K562 (cell line): ENCODE measurements at regions not wholly inside any gene's neighbourhood (a gene's known extent, or its start where the extent isn't known, plus 50 kb on each side); places are given as distances from the start of the nearest gene placed in this dataset.

Source experiments
- ATAC-seq: fragments of 200-7000 bp; cut with Tn5 transposase; 3 replicates; pipeline ENCODE4 v1.9.1; 2020; ENCODE audit warnings: moderate library complexity
- BruUV-seq: library from RNA; stranded (reverse); fragments of 400-500 nt; replicated peaks from 2 replicates; lab custom pipeline; 2021; lab: Mats Ljungman, UMichigan
- CTCF ChIA-PET: fragments of 300-600 bp; formaldehyde crosslinking; extraction: SDS; loops from one replicate; lab custom pipeline; 2021; ENCODE audit warnings: low intra/inter-chr PET ratio; lab: Yijun Ruan, JAX
- POLR2A ChIA-PET: fragments of 300-600, 350-650 bp; sonication (Branson Sonifier 250); formaldehyde crosslinking; extraction: SDS; loops from one replicate; lab custom pipeline; 2021; ENCODE audit warnings: antibody characterized with exemption, inconsistent platforms; lab: Yijun Ruan, JAX
- DNase-seq, 4 experiments: peaks; one replicate each; pipeline versions ENCODE4 v3.0.0 to v3.0.0-alpha.2; 2011 to 2018; ENCODE audit warnings: low spot score in 3 of 4, mixed read lengths in 3 of 4; ENCODE audit errors: extremely low read depth in 1 of 4
- FAIRE-seq: peaks from 2 replicates; lab custom pipeline; 2011; peaks lifted over from hg19 to GRCh38; lab: Jason Lieb, UNC
- H2AFZ ChIP-seq: 2 replicates; pipeline ENCODE4 v1.6.0; 2011; ENCODE audit warnings: low read depth, low read length, control low read depth, inconsistent platforms
- H3K27ac ChIP-seq: fragments of 200-600 bp; 3 replicates; pipeline ENCODE4 v1.8.0; 2011; ENCODE audit warnings: low read depth, mild to moderate bottlenecking, control low read depth, inconsistent platforms, low read length, moderate library complexity, mixed read lengths; ENCODE audit errors: extremely low read depth
- H3K27me3 ChIP-seq, 2 experiments: fragments of 300-600 bp in 1 of 2; 2 replicates in 1 of 2; 3 replicates in 1 of 2; pipeline versions ENCODE4 v1.6.0 to v1.8.0; 2011; ENCODE audit warnings: inconsistent platforms in 2 of 2, low read length in 2 of 2, mild to moderate bottlenecking in 1 of 2, mixed read lengths in 1 of 2, moderate library complexity in 1 of 2; ENCODE audit not compliant: control insufficient read depth in 2 of 2, insufficient read depth in 2 of 2
- H3K36me3 ChIP-seq: fragments of 300-600 bp; 3 replicates; pipeline ENCODE4 v1.8.0; 2011; ENCODE audit warnings: mild to moderate bottlenecking, low read length, inconsistent platforms; ENCODE audit not compliant: control insufficient read depth, insufficient read depth
- H3K4me1 ChIP-seq, 2 experiments: fragments of 200-600 bp in 1 of 2; replicated peaks in 1 of 2; 2 replicates in 1 of 2; 3 replicates in 1 of 2; pipeline versions ENCODE4 v1.5.1 to v1.8.0; 2011; ENCODE audit warnings: inconsistent platforms in 2 of 2, low read length in 2 of 2, mild to moderate bottlenecking in 1 of 2, mixed read lengths in 1 of 2, moderate library complexity in 1 of 2; ENCODE audit not compliant: control insufficient read depth in 2 of 2, insufficient read depth in 2 of 2
- H3K4me2 ChIP-seq: 2 replicates; pipeline ENCODE4 v1.6.1; 2011; ENCODE audit warnings: low read length, control low read depth, inconsistent platforms, mixed read lengths; ENCODE audit not compliant: insufficient read depth
- H3K4me3 ChIP-seq: fragments of 200-600 bp; sonication (generic), shearing (Covaris generic); 2 replicates; pipeline ENCODE4 v1.5.1; 2016; ENCODE audit warnings: control low read depth, inconsistent platforms
- H3K79me2 ChIP-seq: fragments of 200-600 bp; 3 replicates; pipeline ENCODE4 v1.8.0; 2011; ENCODE audit warnings: low read length, inconsistent platforms; ENCODE audit not compliant: control insufficient read depth, insufficient read depth
- H3K9ac ChIP-seq, 2 experiments: 2 replicates each; pipeline versions ENCODE4 v1.6.0 to v1.6.1; 2011; ENCODE audit warnings: low read depth in 2 of 2, low read length in 2 of 2, control low read depth in 1 of 2, inconsistent platforms in 1 of 2, mild to moderate bottlenecking in 1 of 2, mixed read lengths in 1 of 2; ENCODE audit not compliant: insufficient read depth in 1 of 2
- H3K9me1 ChIP-seq: one replicate; pipeline ENCODE4 v1.6.0; 2011; ENCODE audit warnings: inconsistent platforms, mild to moderate bottlenecking, low read length, moderate library complexity; ENCODE audit not compliant: control insufficient read depth, insufficient read depth
- H3K9me3 ChIP-seq: replicated peaks from 2 replicates; pipeline ENCODE4 v1.5.1; 2011; ENCODE audit warnings: low read depth, low read length, inconsistent platforms; ENCODE audit not compliant: control insufficient read depth, insufficient read depth
- H4K20me1 ChIP-seq: replicated peaks from 2 replicates; pipeline ENCODE4 v1.6.1; 2011; ENCODE audit warnings: low read length, inconsistent platforms, mixed read lengths; ENCODE audit not compliant: control insufficient read depth, insufficient read depth
- AFF1 ChIP-seq, 2 experiments: fragments of 450-650 bp; IDR thresholded peaks; 2 replicates each; pipeline ENCODE4 v1.6.1; 2018; ENCODE audit warnings: mild to moderate bottlenecking in 2 of 2, low read depth in 1 of 2; ENCODE audit not compliant: partially characterized antibody in 2 of 2
- CBX1 ChIP-seq: sonication (generic); IDR thresholded peaks from 2 replicates; pipeline ENCODE4 v1.6.1; 2016; ENCODE audit warnings: antibody characterized with exemption, low read depth, mild to moderate bottlenecking
- CCNT2 ChIP-seq: IDR thresholded peaks from 2 replicates; pipeline ENCODE4 v1.6.1; 2011; ENCODE audit warnings: borderline replicate concordance, low read depth, mild to moderate bottlenecking, moderate library complexity, mixed read lengths, low read length; ENCODE audit not compliant: insufficient read length; ENCODE audit errors: extremely low read depth
- HDAC8 ChIP-seq: fragments of 450-650 bp; IDR thresholded peaks from 2 replicates; pipeline ENCODE4 v1.6.1; 2016; ENCODE audit warnings: mild to moderate bottlenecking, missing genetic modification characterization, moderate library complexity, missing compliant biosample characterization
- HMBOX1 ChIP-seq: sonication (generic); IDR thresholded peaks from 2 replicates; pipeline ENCODE4 v1.6.1; 2016
- HNRNPLL ChIP-seq: fragments of 200-400 bp; formaldehyde crosslinking; IDR thresholded peaks from 2 replicates; pipeline ENCODE4 v1.6.1; 2017; ENCODE audit warnings: low read length, low read depth, mild to moderate bottlenecking; ENCODE audit not compliant: poor library complexity, severe bottlenecking
- JUND ChIP-seq, 2 experiments: IDR thresholded peaks; 2 replicates in 1 of 2; 3 replicates in 1 of 2; pipeline ENCODE4 v1.6.1; 2011; ENCODE audit warnings: borderline replicate concordance in 2 of 2, low read depth in 2 of 2, low read length in 2 of 2, improper control_type of control experiment in 1 of 2, missing biosample characterization in 1 of 2, missing genetic modification characterization in 1 of 2, missing genetic modification reagents in 1 of 2
- KLF16 ChIP-seq: IDR thresholded peaks from 2 replicates; pipeline ENCODE4 v1.6.1; 2016; ENCODE audit warnings: antibody characterized with exemption
- MXD1 ChIP-seq: fragments of 250-450 bp; sonication (Bioruptor Pico); IDR thresholded peaks from 2 replicates; pipeline ENCODE4 v1.8.0; 2021; ENCODE audit warnings: borderline replicate concordance, mild to moderate bottlenecking, moderate library complexity; ENCODE audit not compliant: poor library complexity, severe bottlenecking
- PKNOX1 ChIP-seq: fragments of 450-650 bp; IDR thresholded peaks from 2 replicates; pipeline ENCODE4 v1.6.1; 2016
- SMAD4 ChIP-seq: fragments of 250-450 bp; sonication (Bioruptor Pico); conservative IDR thresholded peaks from 2 replicates; pipeline ENCODE4 v1.8.0; 2021; ENCODE audit warnings: inconsistent platforms, mild to moderate bottlenecking, moderate library complexity
- SP2 ChIP-seq: IDR thresholded peaks from 2 replicates; pipeline ENCODE4 v1.6.1; 2011; ENCODE audit warnings: mild to moderate bottlenecking, low read depth, low read length, moderate library complexity; ENCODE audit not compliant: poor library complexity, severe bottlenecking; ENCODE audit errors: extremely low read depth
- SPI1 ChIP-seq: IDR thresholded peaks from 2 replicates; pipeline ENCODE4 v1.6.1; 2011; ENCODE audit warnings: low read depth, low read length, control low read depth, borderline replicate concordance
- ZNF124 ChIP-seq: sonication (generic); formaldehyde crosslinking; IDR thresholded peaks from 2 replicates; pipeline ENCODE4 v1.8.1; 2022; ENCODE audit warnings: missing genetic modification reagents
- ZNF197 ChIP-seq: fragments of 200-800 bp; sonication (Bioruptor generic); IDR thresholded peaks from 2 replicates; pipeline ENCODE4 v1.6.1; 2016; ENCODE audit warnings: low read depth, missing genetic modification characterization, missing compliant biosample characterization
- ZNF79 ChIP-seq: fragments of 250-450 bp; sonication (Bioruptor Pico); IDR thresholded peaks from 2 replicates; pipeline ENCODE4 v1.4.0; 2020; ENCODE audit warnings: low read depth, mild to moderate bottlenecking, moderate library complexity
- whole genome bisulfite sequencing: fragments of 100-300 bp; shearing (Covaris generic); methylation state at CpG from one replicate; pipeline ENCODE4 v1.1.6; 2016; ENCODE audit warnings: low coverage, mixed read lengths; ENCODE audit not compliant: insufficient coverage; ENCODE audit errors: missing lambda C conversion rate; 5-methylcytosine and 5-hydroxymethylcytosine counted together
- in situ Hi-C: fragments of 300-500 bp; cut with MboI; formaldehyde crosslinking; loops from 4 replicates; pipeline ENCODE4 v1.15.0; 2018; ENCODE audit warnings: inconsistent platforms, mixed read lengths
- intact Hi-C: fragments of 100-400 bp; cut with micrococcal nuclease; formaldehyde crosslinking; loops from 2 replicates; pipeline ENCODE4 v1.14.2; 2022

- intact Hi-C loops, result no loop called here
- Histone ChIP-seq H3K79me2 (no peaks in the 10 kb centered on the region), H3K9ac (no peak overlapping the region), H3K4me2 (no peak overlapping the region), H3K36me3 (no peaks in the 10 kb centered on the region), H3K9me1 (no peaks in the 10 kb centered on the region), H2AFZ (no peak overlapping the region), H3K4me3 (no peak overlapping the region), H3K27ac (no peak overlapping the region), H3K4me1 (peaks cover 0 to 27% of the 10 kb centered on the region in 2 experiments; a peak in 3 of 5 replicates), H4K20me1 (no peaks in the 10 kb centered on the region), H3K27me3 (no peaks in the 10 kb centered on the region), H3K9me3 (no peaks in the 10 kb centered on the region)
- BruUV-seq, result no TSS peak
- FAIRE-seq (no peak), DNase-seq (no peak), ATAC-seq (no peak)
- WGBS, result 38% methylated on average over 6 of the region's 6 CpGs
- in situ Hi-C loops, result no loop called here
- ChIA-PET CTCF (no interaction called here), POLR2A (interaction anchor here (0.6 to 1.1 kb wide), 2 partner anchors 11 to 336 kb away, joined by 3 to 7 read pairs; no protein-coding TSS in a partner anchor)
- TF ChIP-seq CBX1 (no peak), AFF1 (IDR thresholded peaks at IDR 0.05; ENCODE audit: low read depth in 1 of 2, partially characterized antibody in 2 of 2) (no peak), JUND (IDR thresholded peaks at IDR 0.05; ENCODE audit: borderline replicate concordance, low read depth, low read length) (no peak), JUND (tag; IDR thresholded peaks at IDR 0.05; ENCODE audit: borderline replicate concordance, low read depth, low read length) (no peak), HMBOX1 (no peak), CCNT2 (no peak), PKNOX1 (peak; percentile 45), MXD1 (CRISPR knock-in tag) (no peak), SMAD4 (CRISPR knock-in tag) (0 out of 2 replicates have a peak, but pooled peaks have one; percentile 24), SP2 (no peak), HNRNPLL (no peak), ZNF124 (CRISPR knock-in tag) (no peak), ZNF197 (CRISPR knock-in tag) (no peak), HDAC8 (tag) (no peak), SPI1 (no peak), KLF16 (no peak), ZNF79 (CRISPR knock-in tag) (no peak)
Measured at GRCh38 chr12:93231938-93232337, 145.8 kb upstream of the NUDT4 start.
